LNCaP clone FGC (cell line): ENCODE measurements at regions not wholly inside any gene's neighbourhood (a gene's known extent, or its start where the extent isn't known, plus 50 kb on each side); places are given as distances from the start of the nearest gene placed in this dataset.

Experiments
- DNase-seq: peaks from one replicate; pipeline ENCODE4 v3.0.0-alpha.2; 2011; ENCODE audit warnings: low read depth
- H3K4me3 ChIP-seq: 2 replicates; pipeline ENCODE4 v1.5.1; 2011; ENCODE audit warnings: mild to moderate bottlenecking, low read depth, low read length, control low read depth
- TF ChIP-seq, protein P1 (sequence below): IDR thresholded peaks from 2 replicates; pipeline ENCODE4 v1.5.1; 2012; ENCODE audit warnings: mild to moderate bottlenecking; ENCODE audit not compliant: control insufficient read depth, insufficient read depth; ENCODE audit errors: extremely low read depth

DNA sequence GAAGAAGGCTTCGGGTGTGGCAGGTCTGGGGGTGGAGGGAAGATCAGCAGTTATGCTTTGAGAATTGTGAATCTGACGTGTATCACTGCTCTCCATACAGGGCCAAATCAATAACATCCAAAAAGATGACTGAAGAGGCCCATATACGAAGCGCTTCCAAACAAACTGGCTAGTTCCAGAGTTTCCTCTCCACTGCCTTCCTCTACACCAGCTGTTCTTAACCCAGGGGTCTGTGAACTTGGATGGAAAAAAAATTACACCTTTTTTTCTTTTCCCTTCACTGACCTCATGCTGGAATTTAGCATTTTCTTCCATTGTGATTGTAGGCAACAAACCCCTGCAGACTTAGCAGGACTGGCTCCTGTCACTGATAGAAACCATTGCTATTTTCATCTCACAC lies 77.1 kb upstream of the NBL1 start:
- no peak overlapping the region for H3K4me3 ChIP-seq
- TF ChIP-seq, protein P1, sequence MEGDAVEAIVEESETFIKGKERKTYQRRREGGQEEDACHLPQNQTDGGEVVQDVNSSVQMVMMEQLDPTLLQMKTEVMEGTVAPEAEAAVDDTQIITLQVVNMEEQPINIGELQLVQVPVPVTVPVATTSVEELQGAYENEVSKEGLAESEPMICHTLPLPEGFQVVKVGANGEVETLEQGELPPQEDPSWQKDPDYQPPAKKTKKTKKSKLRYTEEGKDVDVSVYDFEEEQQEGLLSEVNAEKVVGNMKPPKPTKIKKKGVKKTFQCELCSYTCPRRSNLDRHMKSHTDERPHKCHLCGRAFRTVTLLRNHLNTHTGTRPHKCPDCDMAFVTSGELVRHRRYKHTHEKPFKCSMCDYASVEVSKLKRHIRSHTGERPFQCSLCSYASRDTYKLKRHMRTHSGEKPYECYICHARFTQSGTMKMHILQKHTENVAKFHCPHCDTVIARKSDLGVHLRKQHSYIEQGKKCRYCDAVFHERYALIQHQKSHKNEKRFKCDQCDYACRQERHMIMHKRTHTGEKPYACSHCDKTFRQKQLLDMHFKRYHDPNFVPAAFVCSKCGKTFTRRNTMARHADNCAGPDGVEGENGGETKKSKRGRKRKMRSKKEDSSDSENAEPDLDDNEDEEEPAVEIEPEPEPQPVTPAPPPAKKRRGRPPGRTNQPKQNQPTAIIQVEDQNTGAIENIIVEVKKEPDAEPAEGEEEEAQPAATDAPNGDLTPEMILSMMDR = no peak
- DNase-seq = no peak

- TF ChIP-seq, protein P1 = no peak
- H3K4me3 ChIP-seq = no peak overlapping the region
- no peak for DNase-seq
Observed at GRCh38 chr1:19564366-19564765, 79.0 kb upstream of the CAPZB start.

DNA sequence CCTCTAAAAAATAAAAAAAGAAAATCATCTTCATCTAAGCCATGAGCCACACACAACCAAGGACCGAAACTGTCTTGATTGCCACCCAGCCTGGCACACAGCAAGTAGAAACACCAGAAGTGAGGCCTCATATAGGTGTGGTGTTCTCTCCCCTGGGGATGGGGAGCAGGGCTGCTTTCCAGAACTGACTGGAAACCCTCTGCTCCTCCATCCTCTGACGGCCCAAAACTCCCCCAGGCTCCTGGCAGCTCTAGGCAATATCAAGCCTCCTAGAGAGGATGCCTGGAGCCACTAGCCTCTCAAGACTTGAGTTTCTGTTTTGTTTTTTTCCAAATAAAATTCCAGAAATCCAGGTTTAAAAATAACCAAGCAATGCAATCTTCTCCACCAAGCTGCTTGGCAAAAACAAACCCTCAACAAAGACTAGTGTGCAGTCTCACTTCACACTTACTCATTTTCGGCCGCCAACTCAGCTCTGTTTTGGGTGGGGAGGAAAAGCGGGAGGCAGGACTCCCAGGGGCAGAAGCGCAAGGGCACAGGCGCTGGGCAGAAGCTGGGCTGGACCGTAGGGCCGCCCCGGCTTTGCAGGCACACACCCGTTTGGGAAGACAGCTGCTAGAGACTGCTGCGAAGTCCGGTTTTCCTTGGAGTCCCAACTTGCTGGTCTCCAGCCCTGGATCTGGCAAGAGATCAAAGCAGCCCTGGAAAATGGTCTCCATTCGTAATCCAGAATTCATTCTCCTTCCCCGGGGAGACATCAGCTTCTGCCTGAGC lies 78.2 kb upstream of the CAPZB start:
- TF ChIP-seq, protein P1 = no peak
- H3K4me3 ChIP-seq = no peak overlapping the region
- no peak for DNase-seq

DNA sequence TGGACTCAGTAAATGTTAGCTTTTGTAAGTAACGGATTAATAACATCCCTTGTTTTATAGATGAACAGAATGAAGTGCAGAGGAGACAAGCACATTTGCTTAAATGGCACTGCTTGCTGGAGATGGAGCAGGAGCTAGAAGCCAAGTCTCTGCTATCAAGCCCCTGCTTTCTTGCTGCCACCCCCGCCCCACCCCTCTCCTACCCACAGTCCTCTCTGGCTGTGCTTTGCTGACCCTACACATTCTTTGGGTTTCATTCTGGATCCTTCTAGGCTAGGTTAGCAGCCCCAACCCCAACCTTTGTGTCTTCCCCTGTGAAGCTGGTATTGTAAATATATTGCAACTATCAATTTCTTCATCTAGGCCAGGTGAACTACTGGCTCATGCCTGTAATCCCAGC lies 77.5 kb upstream of the CAPZB start:
- no peak for DNase-seq
- TF ChIP-seq, protein P1 = no peak
- H3K4me3 ChIP-seq = no peak overlapping the region

- H3K4me3 ChIP-seq = no peak overlapping the region
- TF ChIP-seq, protein P1 = no peak
Observed at GRCh38 chr1:19560480-19560879, 75.1 kb upstream of the CAPZB start.

DNA sequence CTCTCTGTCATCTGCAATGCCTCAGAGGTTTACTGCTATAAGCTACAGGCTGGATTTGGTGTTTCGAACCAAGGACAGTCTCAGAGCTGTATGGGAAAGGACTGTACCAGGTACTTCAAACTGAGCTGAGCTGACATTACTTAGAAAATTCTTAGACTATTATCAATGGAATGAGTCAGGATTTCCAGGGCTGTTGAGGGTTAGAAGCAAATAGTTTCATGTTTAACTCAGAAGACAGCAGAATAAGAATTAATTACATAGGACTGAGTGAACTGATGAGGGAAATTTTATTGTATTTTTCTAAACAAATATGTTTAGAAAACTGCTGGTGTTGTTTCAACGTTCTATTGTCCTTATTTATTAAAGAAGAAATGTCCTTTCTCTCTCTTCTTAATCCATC lies 74.3 kb upstream of the CAPZB start:
- no peak overlapping the region for H3K4me3 ChIP-seq
- no peak for DNase-seq
- TF ChIP-seq, protein P1 = no peak

More at GRCh38 chr1:19560480-19560879, 75.1 kb upstream of the CAPZB start:
- DNase-seq = no peak

DNA sequence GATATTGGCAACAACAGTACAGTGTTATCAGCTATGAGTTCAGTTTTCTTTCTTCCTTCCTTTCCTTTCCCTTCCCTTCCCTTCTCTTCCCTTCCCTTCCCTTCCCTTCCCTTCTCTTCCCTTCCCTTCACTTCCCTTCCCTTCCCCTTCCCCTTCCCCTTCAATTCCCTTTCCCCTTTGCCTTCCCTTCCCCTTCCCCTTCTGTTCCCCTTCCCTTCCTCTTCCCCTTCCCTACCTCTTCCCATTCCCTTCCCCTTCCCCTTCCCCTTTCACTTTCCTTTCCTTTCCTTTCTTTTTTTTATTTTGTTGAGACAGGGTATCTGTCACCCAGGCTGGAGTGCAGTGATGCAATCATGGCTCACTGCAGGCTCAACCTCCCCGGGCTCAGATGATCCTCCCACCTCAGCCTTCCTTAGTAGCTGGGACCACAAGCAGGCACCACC lies 72.3 kb upstream of the CAPZB start:
- TF ChIP-seq, protein P1 = no peak
- H3K4me3 ChIP-seq = no peak overlapping the region
- no peak for DNase-seq
